Tibial nerve (tissue), 4 donors: ENCODE measurements at regions not wholly inside any gene's neighbourhood (a gene's known extent, or its start where the extent isn't known, plus 50 kb on each side); places are given as distances from the start of the nearest gene placed in this dataset.

Experiments
- DNase-seq, 2 donors: peaks; one replicate each; pipeline ENCODE4 v3.0.0-alpha.2; 2019; ENCODE audit warnings: low spot score in 2 of 2
- H3K27ac ChIP-seq, 4 donors: fragments of 200-600 bp; sonication (generic) in 3 of 4; one replicate each; pipeline ENCODE4 v1.5.1; 2017 to 2019; ENCODE audit warnings: mild to moderate bottlenecking in 1 of 4
- H3K27me3 ChIP-seq, 2 donors: fragments of 200-600 bp; sonication (generic) in 1 of 2; one replicate each; pipeline versions ENCODE4 v1.5.1 to v1.6.0; 2017 to 2019
- H3K36me3 ChIP-seq, 3 donors: fragments of 200-600 bp; sonication (generic); one replicate each; pipeline ENCODE4 v1.5.1; 2018 to 2019
- H3K4me1 ChIP-seq, 4 donors: fragments of 200-600 bp; sonication (generic) in 3 of 4; one replicate each; pipeline ENCODE4 v1.5.1; 2017 to 2019
- H3K4me3 ChIP-seq, 4 donors: fragments of 200-600 bp; sonication (generic) in 3 of 4; one replicate each; pipeline ENCODE4 v1.5.1; 2017 to 2019; ENCODE audit warnings: mild to moderate bottlenecking in 1 of 4, moderate library complexity in 1 of 4
- H3K9me3 ChIP-seq, 4 donors: fragments of 200-600 bp; sonication (generic) in 3 of 4; one replicate each; pipeline ENCODE4 v1.5.1; 2017 to 2019
- EP300 ChIP-seq, 2 donors: sonication (generic); formaldehyde crosslinking; IDR thresholded peaks; one replicate each; pipeline ENCODE4 v1.6.1; 2017; ENCODE audit warnings: antibody characterized with exemption in 2 of 2, mild to moderate bottlenecking in 1 of 2
- POLR2A ChIP-seq, 2 donors: fragments of 450-650 bp; IDR thresholded peaks; one replicate each; pipeline ENCODE4 v1.6.1; 2017; ENCODE audit warnings: antibody characterized with exemption in 2 of 2, mild to moderate bottlenecking in 2 of 2, moderate library complexity in 2 of 2
- WGBS, 2 donors: methylation state at CpG; one replicate each; pipeline ENCODE4 v1.1.5; 2018; 5-methylcytosine and 5-hydroxymethylcytosine counted together
- TF ChIP-seq, protein P1 (sequence below), 5 experiments: fragments of 200-600 bp in 3 of 5; fragments of 450-650 bp in 2 of 5; sonication (generic) in 3 of 5; IDR thresholded peaks; one replicate each; pipeline ENCODE4 v1.5.1; 2016 to 2019; ENCODE audit warnings: antibody characterized with exemption in 5 of 5, mild to moderate bottlenecking in 3 of 5, moderate library complexity in 2 of 5

DNA sequence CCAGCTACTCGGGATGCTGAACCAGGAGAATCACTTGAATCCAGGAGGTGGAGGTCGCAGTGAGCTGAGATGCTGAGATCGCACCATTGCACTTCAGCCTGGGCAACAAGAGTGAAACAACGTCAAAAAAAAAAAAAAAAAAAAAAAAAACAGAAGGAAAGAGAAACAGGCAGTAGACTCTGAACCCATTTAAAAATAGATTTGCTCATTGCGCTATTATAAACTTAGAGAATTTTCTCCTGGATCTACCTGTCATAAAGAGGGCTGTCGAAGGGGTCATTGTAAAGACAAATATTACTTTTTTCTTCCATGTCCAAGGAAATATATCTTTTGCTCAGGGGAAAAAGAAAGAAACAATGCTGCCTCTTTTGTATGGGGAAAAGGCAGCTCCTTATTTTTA lies 425.0 kb upstream of the ID2 start:
- TF ChIP-seq EP300 (IDR thresholded peaks at IDR 0.05) (no peak), POLR2A (IDR thresholded peaks at IDR 0.05) (no peak)
- TF ChIP-seq, protein P1, sequence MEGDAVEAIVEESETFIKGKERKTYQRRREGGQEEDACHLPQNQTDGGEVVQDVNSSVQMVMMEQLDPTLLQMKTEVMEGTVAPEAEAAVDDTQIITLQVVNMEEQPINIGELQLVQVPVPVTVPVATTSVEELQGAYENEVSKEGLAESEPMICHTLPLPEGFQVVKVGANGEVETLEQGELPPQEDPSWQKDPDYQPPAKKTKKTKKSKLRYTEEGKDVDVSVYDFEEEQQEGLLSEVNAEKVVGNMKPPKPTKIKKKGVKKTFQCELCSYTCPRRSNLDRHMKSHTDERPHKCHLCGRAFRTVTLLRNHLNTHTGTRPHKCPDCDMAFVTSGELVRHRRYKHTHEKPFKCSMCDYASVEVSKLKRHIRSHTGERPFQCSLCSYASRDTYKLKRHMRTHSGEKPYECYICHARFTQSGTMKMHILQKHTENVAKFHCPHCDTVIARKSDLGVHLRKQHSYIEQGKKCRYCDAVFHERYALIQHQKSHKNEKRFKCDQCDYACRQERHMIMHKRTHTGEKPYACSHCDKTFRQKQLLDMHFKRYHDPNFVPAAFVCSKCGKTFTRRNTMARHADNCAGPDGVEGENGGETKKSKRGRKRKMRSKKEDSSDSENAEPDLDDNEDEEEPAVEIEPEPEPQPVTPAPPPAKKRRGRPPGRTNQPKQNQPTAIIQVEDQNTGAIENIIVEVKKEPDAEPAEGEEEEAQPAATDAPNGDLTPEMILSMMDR (IDR thresholded peaks at IDR 0.05), result no peak
- H3K27me3 ChIP-seq, result no peaks in the 10 kb centered on the region
- no peak for DNase-seq
- no peak overlapping the region for H3K27ac ChIP-seq
- no peaks in the 10 kb centered on the region for H3K36me3 ChIP-seq
- H3K4me1 ChIP-seq, result peaks cover 0 to 17% (median 4%) of the 10 kb centered on the region in 4 donors
- WGBS, 2 donors, result 81 to 83% methylated on average over 6 of the region's 6 CpGs
- no peak overlapping the region for H3K4me3 ChIP-seq
- H3K9me3 ChIP-seq, result no peaks in the 10 kb centered on the region

DNA sequence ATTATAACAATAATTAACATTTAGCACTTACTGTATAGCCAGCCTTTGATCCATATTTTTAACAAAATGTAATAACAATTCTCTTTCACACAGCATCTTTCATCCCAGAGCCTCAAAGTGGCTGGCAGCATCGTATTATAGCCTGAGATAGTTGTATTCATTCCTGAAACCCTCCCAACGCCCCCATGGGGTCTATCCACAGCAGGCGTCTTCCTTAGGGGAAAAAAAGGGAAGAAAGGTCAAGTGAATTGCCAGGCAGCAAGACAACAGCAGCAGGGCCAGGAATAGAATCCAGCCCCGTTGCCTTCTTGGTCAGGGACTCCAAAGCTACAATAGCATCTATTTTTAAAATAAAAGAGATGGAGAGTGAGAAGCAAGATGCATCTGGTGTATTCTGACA lies 424.4 kb upstream of the ID2 start:
- DNase-seq, result no peak
- H3K4me3 ChIP-seq, result no peak overlapping the region
- WGBS, 2 donors, result 34 to 39% methylated on average over 4 of the region's 4 CpGs
- no peak overlapping the region for H3K27ac ChIP-seq
- no peaks in the 10 kb centered on the region for H3K27me3 ChIP-seq
- TF ChIP-seq POLR2A (IDR thresholded peaks at IDR 0.05), result no peak
- TF ChIP-seq, protein P1 (IDR thresholded peaks at IDR 0.05), result no peak
- TF ChIP-seq EP300 (IDR thresholded peaks at IDR 0.05), result no peak
- H3K36me3 ChIP-seq, result no peaks in the 10 kb centered on the region
- H3K4me1 ChIP-seq, result peaks cover 0 to 17% (median 4%) of the 10 kb centered on the region in 4 donors
- no peaks in the 10 kb centered on the region for H3K9me3 ChIP-seq

DNA sequence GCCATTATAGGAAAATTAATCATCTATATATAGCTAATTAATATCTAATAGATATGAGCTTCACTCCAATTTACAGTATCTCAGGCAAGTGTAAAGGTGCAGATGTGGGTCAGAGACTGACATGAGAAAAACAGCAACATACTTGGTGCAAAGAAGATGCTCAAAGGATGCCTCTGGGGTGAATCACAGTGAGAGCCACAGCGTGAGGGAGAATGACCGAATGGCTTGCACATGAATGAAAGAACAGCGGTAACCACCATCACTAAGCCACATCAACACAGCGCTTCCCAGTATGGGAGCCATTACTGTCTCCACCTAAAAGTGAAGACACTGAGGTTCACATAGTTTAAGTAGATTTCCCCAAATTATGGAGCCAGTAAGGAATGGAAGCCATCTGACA lies 423.4 kb upstream of the ID2 start:
- peaks cover 0 to 17% (median 4%) of the 10 kb centered on the region in 4 donors for H3K4me1 ChIP-seq
- TF ChIP-seq EP300 (IDR thresholded peaks at IDR 0.05) (no peak), POLR2A (IDR thresholded peaks at IDR 0.05) (no peak)
- TF ChIP-seq, protein P1 (IDR thresholded peaks at IDR 0.05), result no peak
- no peak overlapping the region for H3K27ac ChIP-seq
- H3K9me3 ChIP-seq, result no peaks in the 10 kb centered on the region
- DNase-seq, result no peak
- 94 to 95% methylated on average over 4 of the region's 4 CpGs for WGBS, 2 donors
- no peaks in the 10 kb centered on the region for H3K27me3 ChIP-seq
- no peaks in the 10 kb centered on the region for H3K36me3 ChIP-seq
- no peak overlapping the region for H3K4me3 ChIP-seq

DNA sequence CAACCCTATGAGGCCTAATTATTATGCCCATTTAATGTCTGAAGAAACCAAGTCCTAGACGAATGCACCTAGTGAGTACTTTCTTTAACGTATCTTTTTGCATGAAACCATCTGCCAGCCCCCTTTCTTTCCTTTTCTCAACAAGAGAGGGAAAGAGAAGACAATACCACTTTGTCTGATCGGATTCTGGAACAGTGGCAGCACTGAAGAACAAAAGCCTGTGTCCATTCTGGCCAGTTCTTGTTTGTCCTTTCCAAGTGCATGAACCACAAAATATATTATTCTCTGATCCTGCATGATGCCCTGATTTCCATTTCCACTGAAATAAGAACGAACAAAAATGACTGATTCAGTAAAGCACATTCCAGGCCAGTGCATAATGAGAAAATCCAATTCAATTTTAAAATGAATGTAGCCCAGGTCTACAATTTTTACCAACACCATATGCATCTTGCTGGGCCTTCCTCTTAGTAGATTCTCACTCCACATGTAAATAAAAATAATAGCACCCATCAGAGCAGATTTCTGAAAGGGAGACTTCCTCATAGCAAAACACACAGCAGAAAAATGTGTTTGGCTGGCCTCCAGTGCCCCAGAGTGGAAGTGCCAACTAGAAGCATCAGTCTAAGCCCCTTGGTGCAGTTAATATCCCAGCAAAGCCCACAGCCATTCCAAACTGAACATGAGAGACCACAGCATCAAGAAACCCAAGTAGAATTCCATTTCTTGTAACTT lies 422.6 kb upstream of the ID2 start:
- H3K9me3 ChIP-seq, result no peaks in the 10 kb centered on the region
- H3K4me3 ChIP-seq, result no peak overlapping the region
- peak in 1 of 2 donors; percentile 48 for DNase-seq
- 56% methylated on average over 4 of the region's 4 CpGs for WGBS, 2 donors
- peaks cover 0 to 17% (median 4%) of the 10 kb centered on the region in 4 donors for H3K4me1 ChIP-seq
- H3K27ac ChIP-seq, result peak overlapping the region in 2 of 4 donors; percentile 5 to 31
- no peaks in the 10 kb centered on the region for H3K36me3 ChIP-seq
- TF ChIP-seq, protein P1 (IDR thresholded peaks at IDR 0.05), result no peak
- TF ChIP-seq EP300 (IDR thresholded peaks at IDR 0.05) (no peak), POLR2A (IDR thresholded peaks at IDR 0.05) (no peak)
- no peaks in the 10 kb centered on the region for H3K27me3 ChIP-seq

DNA sequence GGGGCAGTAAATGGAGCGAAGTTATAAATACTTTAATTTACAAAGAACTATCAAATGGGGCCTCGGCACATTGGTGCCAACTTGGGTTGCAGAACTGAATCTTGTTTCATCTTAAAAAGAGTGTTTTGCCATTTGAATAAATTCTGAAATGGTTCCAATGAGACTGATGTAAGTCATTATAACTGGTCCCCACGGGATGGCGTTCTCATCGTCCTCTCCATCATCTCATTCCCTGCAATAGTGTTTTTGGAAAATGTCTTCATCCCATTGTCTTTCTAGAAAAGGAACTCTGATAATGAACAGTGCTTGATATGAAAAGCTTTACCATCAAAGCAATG lies 422.0 kb upstream of the ID2 start:
- H3K4me3 ChIP-seq, result no peak overlapping the region
- H3K36me3 ChIP-seq, result no peaks in the 10 kb centered on the region
- H3K4me1 ChIP-seq, result peaks cover 0 to 17% (median 4%) of the 10 kb centered on the region in 4 donors
- H3K9me3 ChIP-seq, result no peaks in the 10 kb centered on the region
- H3K27me3 ChIP-seq, result no peaks in the 10 kb centered on the region
- WGBS, 2 donors, result 49 to 62% methylated on average over 5 of the region's 5 CpGs
- TF ChIP-seq, protein P1 (IDR thresholded peaks at IDR 0.05), result no peak
- TF ChIP-seq POLR2A (IDR thresholded peaks at IDR 0.05) (no peak), EP300 (IDR thresholded peaks at IDR 0.05) (no peak)
- no peak for DNase-seq
- peak overlapping the region in 2 of 4 donors; percentile 5 to 31 for H3K27ac ChIP-seq
